Endothelial cell of umbilical vein (primary cell): ENCODE measurements at regions not wholly inside any gene's neighbourhood (a gene's known extent, or its start where the extent isn't known, plus 50 kb on each side); places are given as distances from the start of the nearest gene placed in this dataset.

Source experiments
- BruUV-seq: library from RNA; stranded (reverse); fragments of 400-500 nt; replicated peaks from 2 replicates; lab custom pipeline; 2021; lab: Mats Ljungman, UMichigan
- CTCF ChIA-PET: fragments of 300-600, 350-600 bp; sonication (Branson Sonifier 250); formaldehyde crosslinking; loops from one replicate; lab custom pipeline; 2021; ENCODE audit warnings: antibody characterized with exemption, inconsistent platforms; lab: Charles Lee
- POLR2A ChIA-PET: fragments of 300-600, 350-600 bp; sonication (Branson Sonifier 250); formaldehyde crosslinking; loops from one replicate; lab custom pipeline; 2021; ENCODE audit warnings: antibody characterized with exemption, inconsistent platforms; lab: Charles Lee
- DNase-seq: peaks from one replicate; pipeline ENCODE4 v3.0.0-alpha.2; 2011; ENCODE audit warnings: low read depth, low spot score
- FAIRE-seq: peaks from 2 replicates; lab custom pipeline; 2011; peaks lifted over from hg19 to GRCh38; lab: Jason Lieb, UNC
- H2AFZ ChIP-seq: 2 replicates; pipeline ENCODE4 v1.6.0; 2012; ENCODE audit warnings: low read depth, low read length, control low read depth, inconsistent platforms
- H3K27ac ChIP-seq: 2 replicates; pipeline ENCODE4 v1.5.1; 2011; ENCODE audit warnings: low read depth, mild to moderate bottlenecking, control low read depth, low read length, moderate library complexity; ENCODE audit not compliant: insufficient read depth
- H3K27me3 ChIP-seq, 2 experiments: 2 replicates each; pipeline versions ENCODE4 v1.6.0 to v1.6.1; 2011; ENCODE audit warnings: low read length in 2 of 2, mixed read lengths in 1 of 2; ENCODE audit not compliant: control insufficient read depth in 2 of 2, insufficient read depth in 2 of 2
- H3K36me3 ChIP-seq, 2 experiments: 2 replicates in 1 of 2; 3 replicates in 1 of 2; pipeline ENCODE4 v1.5.1; 2011; ENCODE audit warnings: low read length in 2 of 2, mild to moderate bottlenecking in 1 of 2, moderate library complexity in 1 of 2; ENCODE audit not compliant: control insufficient read depth in 2 of 2, insufficient read depth in 2 of 2; ENCODE audit errors: extremely low read depth in 1 of 2
- H3K4me1 ChIP-seq: 3 replicates; pipeline ENCODE4 v1.5.1; 2011; ENCODE audit warnings: mild to moderate bottlenecking, low read length; ENCODE audit not compliant: control insufficient read depth, insufficient read depth; ENCODE audit errors: extremely low read depth
- H3K4me2 ChIP-seq: 2 replicates; pipeline ENCODE4 v1.6.1; 2011; ENCODE audit warnings: low read length, control low read depth, mixed read lengths; ENCODE audit not compliant: insufficient read depth
- H3K4me3 ChIP-seq, 3 experiments: fragments of 200-600 bp in 1 of 3; sonication (generic), shearing (Covaris generic) in 1 of 3; replicated peaks in 1 of 3; 2 replicates each; pipeline ENCODE4 v1.5.1; 2011 to 2016; ENCODE audit warnings: control low read depth in 3 of 3, low read length in 3 of 3, mild to moderate bottlenecking in 2 of 3, inconsistent platforms in 1 of 3, low read depth in 1 of 3, moderate library complexity in 1 of 3; ENCODE audit not compliant: insufficient read depth in 1 of 3
- H3K79me2 ChIP-seq: 2 replicates; pipeline ENCODE4 v1.6.0; 2012; ENCODE audit warnings: low read length, inconsistent platforms; ENCODE audit not compliant: control insufficient read depth, insufficient read depth
- H3K9ac ChIP-seq: replicated peaks from 2 replicates; pipeline ENCODE3; 2011; ENCODE audit warnings: low read length, control low read depth; ENCODE audit not compliant: insufficient read depth; ENCODE audit errors: extremely low read depth
- H3K9me1 ChIP-seq: replicated peaks from 3 replicates; pipeline ENCODE4 v1.6.0; 2011; ENCODE audit warnings: mild to moderate bottlenecking, low read length; ENCODE audit not compliant: control insufficient read depth, insufficient read depth; ENCODE audit errors: extremely low read depth
- H3K9me3 ChIP-seq: replicated peaks from 2 replicates; pipeline ENCODE4 v1.5.1; 2012; ENCODE audit warnings: low read length, inconsistent platforms; ENCODE audit not compliant: control insufficient read depth, insufficient read depth
- H4K20me1 ChIP-seq: replicated peaks from 2 replicates; pipeline ENCODE3; 2011; ENCODE audit warnings: mild to moderate bottlenecking, low read length; ENCODE audit not compliant: control insufficient read depth, insufficient read depth; ENCODE audit errors: extremely low read depth
- EZH2 ChIP-seq: IDR thresholded peaks from 2 replicates; pipeline ENCODE4 v1.6.1; 2012; ENCODE audit warnings: borderline replicate concordance, low read depth, mild to moderate bottlenecking, moderate library complexity, low read length, inconsistent platforms; ENCODE audit not compliant: severe bottlenecking
- FOS ChIP-seq: IDR thresholded peaks from 2 replicates; pipeline ENCODE4 v1.6.1; 2011; ENCODE audit warnings: mild to moderate bottlenecking, low read length, moderate library complexity, borderline replicate concordance; ENCODE audit not compliant: insufficient read depth
- GATA2 ChIP-seq: IDR thresholded peaks from 2 replicates; pipeline ENCODE4 v1.7.0; 2011; ENCODE audit warnings: low read depth, mild to moderate bottlenecking, moderate library complexity, mixed read lengths, low read length; ENCODE audit not compliant: insufficient read length, insufficient read depth
- JUN ChIP-seq: IDR thresholded peaks from 2 replicates; pipeline ENCODE4 v1.6.1; 2011; ENCODE audit warnings: borderline replicate concordance, low read depth; ENCODE audit not compliant: insufficient read length, insufficient read depth
- MYC ChIP-seq: IDR thresholded peaks from one replicate; pipeline ENCODE4 v1.6.1; 2011; ENCODE audit warnings: mild to moderate bottlenecking, low read depth, low read length
- POLR2A ChIP-seq: IDR thresholded peaks from 2 replicates; pipeline ENCODE4 v1.6.1; 2012; ENCODE audit warnings: low read depth, mild to moderate bottlenecking, control low read depth, low read length
- POLR2AphosphoS5 ChIP-seq: IDR thresholded peaks from 2 replicates; pipeline ENCODE4 v1.6.1; 2012; ENCODE audit warnings: low read depth, mild to moderate bottlenecking, control low read depth, low read length, moderate library complexity; ENCODE audit not compliant: insufficient read depth
- dilution Hi-C: fragments of 300-500 bp; cut with MboI; formaldehyde crosslinking; loops from one replicate; pipeline ENCODE4 v1.15.0; 2019; ENCODE audit warnings: low sequenced_read_pairs; ENCODE audit not compliant: extremely low pct_ligation_motif_present
- intact Hi-C: fragments of 100-400 bp; cut with micrococcal nuclease; formaldehyde crosslinking; loops from one replicate; pipeline ENCODE4 v1.10.0; 2022
- TF ChIP-seq, protein P1 (sequence below), 2 donors: IDR thresholded peaks; 1 replicate in 1 of 2; 2 replicates in 1 of 2; pipeline ENCODE4 v1.5.1; 2011; ENCODE audit warnings: low read length in 2 of 2, mild to moderate bottlenecking in 2 of 2, moderate library complexity in 2 of 2, control low read depth in 1 of 2, inconsistent platforms in 1 of 2, low read depth in 1 of 2; ENCODE audit not compliant: insufficient read depth in 1 of 2; ENCODE audit errors: extremely low read depth in 1 of 2
- TF ChIP-seq, protein P2 (sequence below): IDR thresholded peaks from 2 replicates; pipeline ENCODE4 v1.6.1; 2011; ENCODE audit not compliant: insufficient read depth, insufficient read length

DNA sequence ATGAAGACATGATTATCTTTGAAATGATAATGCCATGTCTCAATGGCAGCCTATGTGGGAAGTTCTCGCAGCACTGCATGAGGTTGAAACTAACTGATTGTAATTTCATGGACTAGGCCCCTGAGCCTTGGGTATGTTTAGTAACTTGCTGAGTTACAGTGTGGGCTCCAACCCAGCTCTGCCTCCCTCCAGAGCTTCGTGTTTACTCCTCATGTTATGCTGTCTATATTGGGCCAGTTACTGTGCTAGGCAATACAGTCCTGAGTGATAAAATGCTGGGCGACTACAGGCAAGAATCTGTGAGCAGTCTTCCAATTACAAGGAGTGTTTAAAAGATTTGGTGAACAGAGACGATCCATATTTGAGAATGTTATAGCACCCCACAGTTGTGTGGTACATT lies 530.1 kb upstream of the CDH2 start:
- FAIRE-seq (no peak), DNase-seq (no peak)
- Histone ChIP-seq H4K20me1 (no peaks in the 10 kb centered on the region), H3K4me3 (no peak overlapping the region), H3K4me2 (no peak overlapping the region), H3K27me3 (no peaks in the 10 kb centered on the region), H3K4me1 (no peaks in the 10 kb centered on the region), H3K9ac (no peak overlapping the region), H3K36me3 (no peaks in the 10 kb centered on the region), H3K79me2 (no peaks in the 10 kb centered on the region), H3K9me3 (no peaks in the 10 kb centered on the region), H3K9me1 (no peaks in the 10 kb centered on the region), H3K27ac (no peak overlapping the region), H2AFZ (peak overlapping the region; percentile 27)
- no TSS peak for BruUV-seq
- dilution Hi-C loops: no loop called here
- TF ChIP-seq GATA2 (no peak), POLR2A (no peak), JUN (no peak), POLR2AphosphoS5 (no peak), MYC (no peak), EZH2 (no peak), FOS (no peak)
- TF ChIP-seq, protein P1, sequence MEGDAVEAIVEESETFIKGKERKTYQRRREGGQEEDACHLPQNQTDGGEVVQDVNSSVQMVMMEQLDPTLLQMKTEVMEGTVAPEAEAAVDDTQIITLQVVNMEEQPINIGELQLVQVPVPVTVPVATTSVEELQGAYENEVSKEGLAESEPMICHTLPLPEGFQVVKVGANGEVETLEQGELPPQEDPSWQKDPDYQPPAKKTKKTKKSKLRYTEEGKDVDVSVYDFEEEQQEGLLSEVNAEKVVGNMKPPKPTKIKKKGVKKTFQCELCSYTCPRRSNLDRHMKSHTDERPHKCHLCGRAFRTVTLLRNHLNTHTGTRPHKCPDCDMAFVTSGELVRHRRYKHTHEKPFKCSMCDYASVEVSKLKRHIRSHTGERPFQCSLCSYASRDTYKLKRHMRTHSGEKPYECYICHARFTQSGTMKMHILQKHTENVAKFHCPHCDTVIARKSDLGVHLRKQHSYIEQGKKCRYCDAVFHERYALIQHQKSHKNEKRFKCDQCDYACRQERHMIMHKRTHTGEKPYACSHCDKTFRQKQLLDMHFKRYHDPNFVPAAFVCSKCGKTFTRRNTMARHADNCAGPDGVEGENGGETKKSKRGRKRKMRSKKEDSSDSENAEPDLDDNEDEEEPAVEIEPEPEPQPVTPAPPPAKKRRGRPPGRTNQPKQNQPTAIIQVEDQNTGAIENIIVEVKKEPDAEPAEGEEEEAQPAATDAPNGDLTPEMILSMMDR (IDR thresholded peaks at IDR 0.05; ENCODE audit: extremely low read depth in 1 of 2, insufficient read depth in 1 of 2, low read depth in 1 of 2, low read length in 2 of 2): no peak
- TF ChIP-seq, protein P2, sequence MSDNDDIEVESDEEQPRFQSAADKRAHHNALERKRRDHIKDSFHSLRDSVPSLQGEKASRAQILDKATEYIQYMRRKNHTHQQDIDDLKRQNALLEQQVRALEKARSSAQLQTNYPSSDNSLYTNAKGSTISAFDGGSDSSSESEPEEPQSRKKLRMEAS: no peak
- intact Hi-C loops: no loop called here
- ChIA-PET POLR2A (no interaction called here), CTCF (no interaction called here)
